ENCODE measurements at regions not wholly inside any gene's neighbourhood (a gene's known extent, or its start where the extent isn't known, plus 50 kb on each side); places are given as distances from the start of the nearest gene placed in this dataset.

GRCh38 chr6:155962276-155962675, 506.6 kb upstream of the NOX3 start:
- intact Hi-C loops (cut with micrococcal nuclease), result no loop called here

GRCh38 chr6:155959898-155960495, 504.4 kb upstream of the NOX3 start:
- intact Hi-C loops (cut with micrococcal nuclease), result no loop called here

DNA sequence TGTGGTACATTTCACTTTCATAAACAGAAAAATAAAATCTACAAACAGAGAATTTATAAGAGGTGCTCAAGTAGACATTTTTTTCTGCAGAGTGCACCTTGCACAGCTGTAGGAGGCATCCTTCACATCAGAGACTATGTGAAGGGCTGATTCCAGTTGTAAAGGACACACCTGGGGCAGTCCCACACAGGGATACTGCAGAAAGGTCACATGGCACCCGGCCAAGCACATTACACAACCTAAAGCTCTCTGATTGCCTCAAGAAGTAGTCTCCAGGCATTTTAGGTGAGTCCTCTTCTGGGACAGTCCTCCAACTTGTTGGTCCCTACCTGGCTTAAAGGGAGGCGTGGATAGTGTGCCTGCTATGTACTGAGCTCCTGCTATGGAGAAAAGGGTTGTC, 502.9 kb upstream of the NOX3 start:
- intact Hi-C loops (cut with micrococcal nuclease), result no loop called here

DNA sequence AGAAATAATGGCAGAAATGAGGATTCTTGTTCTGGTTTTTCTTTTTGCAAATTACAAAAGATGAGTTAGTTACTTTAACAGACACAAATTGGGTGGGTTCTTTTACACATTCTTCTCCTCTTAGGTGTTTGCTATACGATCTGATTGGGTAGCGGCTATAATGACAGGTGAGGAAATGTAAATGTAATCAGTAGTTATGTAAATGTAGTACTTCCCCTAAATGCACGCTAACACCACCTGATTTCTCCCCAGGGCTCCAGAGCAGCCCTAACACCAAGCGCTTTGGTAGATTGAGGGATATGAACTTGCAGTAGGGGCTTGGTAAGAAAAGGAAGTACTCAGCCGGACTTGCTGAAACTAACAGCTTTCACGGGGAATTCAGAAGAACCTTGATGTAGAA, 499.4 kb upstream of the NOX3 start:
- intact Hi-C loops (cut with micrococcal nuclease), result no loop called here

DNA sequence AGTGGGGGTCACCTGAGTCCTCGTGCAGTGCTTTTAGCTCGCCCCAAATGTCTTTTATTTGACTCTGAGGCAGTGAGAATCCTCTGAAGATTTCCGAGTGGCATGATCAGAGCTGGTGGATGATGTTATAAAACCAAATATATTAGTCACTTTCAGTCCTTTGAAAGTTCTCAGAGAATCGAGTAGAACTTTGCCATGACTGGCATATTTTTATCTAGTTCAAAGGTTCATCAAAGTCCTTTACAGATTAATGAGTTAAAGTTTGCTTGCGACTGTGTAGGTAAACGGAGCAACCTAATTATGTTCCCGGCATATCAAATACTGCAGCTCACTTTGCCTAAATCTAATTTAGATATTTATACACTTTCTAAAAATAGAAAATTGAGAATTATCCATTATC, 498.5 kb upstream of the NOX3 start:
- intact Hi-C loops (cut with micrococcal nuclease), result no loop called here

- intact Hi-C loops (cut with micrococcal nuclease), result no loop called here
Observed at GRCh38 chr6:155949256-155949655, 493.6 kb upstream of the NOX3 start.

GRCh38 chr6:155946860-155947259, 491.2 kb upstream of the NOX3 start:
- intact Hi-C loops (cut with micrococcal nuclease), result no loop called here

DNA sequence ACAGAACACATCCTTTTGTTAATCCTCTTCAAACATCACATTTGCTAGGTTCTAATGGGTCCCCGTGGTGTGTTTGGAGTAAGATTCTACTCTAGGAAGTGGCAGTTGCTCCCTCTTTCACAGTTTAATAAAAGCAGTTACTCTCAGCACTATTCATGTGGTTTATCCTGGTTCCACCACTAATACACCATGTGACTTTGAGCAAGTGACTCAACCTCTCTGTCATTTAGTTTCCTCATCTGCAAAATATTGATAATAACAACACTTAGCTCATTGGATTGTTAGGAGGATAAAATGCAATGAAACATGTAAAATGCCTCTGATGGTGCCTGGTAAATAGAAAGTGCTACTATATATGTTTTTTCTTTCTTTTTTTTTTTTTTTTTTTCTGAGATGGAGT, 488.0 kb upstream of the NOX3 start:
- intact Hi-C loops (cut with micrococcal nuclease), result no loop called here

DNA sequence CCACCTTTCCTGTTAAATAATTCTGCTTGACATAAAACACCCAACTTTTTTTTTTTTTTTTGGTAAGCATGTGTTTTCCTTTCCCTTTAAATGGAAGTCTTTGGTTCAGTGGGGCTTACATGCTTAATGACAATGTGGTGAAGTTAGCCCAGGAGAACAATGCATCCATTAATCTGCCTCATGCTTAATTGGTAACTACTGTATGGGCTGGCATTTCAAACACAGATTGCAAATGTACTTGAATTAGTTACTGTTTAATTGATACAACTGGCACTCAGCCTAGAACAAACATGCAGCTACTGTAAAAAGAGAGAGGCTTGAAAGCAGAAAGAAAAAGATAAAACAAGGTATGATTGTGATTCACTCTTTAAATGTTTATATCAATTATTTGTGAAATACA, 483.6 kb upstream of the NOX3 start:
- intact Hi-C loops (cut with micrococcal nuclease), result no loop called here

GRCh38 chr6:155936551-155936950, 480.9 kb upstream of the NOX3 start:
- intact Hi-C loops (cut with micrococcal nuclease), result no loop called here

- intact Hi-C loops (cut with micrococcal nuclease), result no loop called here
Observed at GRCh38 chr6:155936127-155936526, 480.5 kb upstream of the NOX3 start.

- intact Hi-C loops (cut with micrococcal nuclease), result no loop called here
Observed at GRCh38 chr6:155916846-155917624, 461.4 kb upstream of the NOX3 start.

GRCh38 chr6:155915651-155916050, 460.0 kb upstream of the NOX3 start:
- intact Hi-C loops (cut with micrococcal nuclease), result no loop called here

- intact Hi-C loops (cut with micrococcal nuclease), result no loop called here
Observed at GRCh38 chr6:155913816-155914215, 458.2 kb upstream of the NOX3 start.

DNA sequence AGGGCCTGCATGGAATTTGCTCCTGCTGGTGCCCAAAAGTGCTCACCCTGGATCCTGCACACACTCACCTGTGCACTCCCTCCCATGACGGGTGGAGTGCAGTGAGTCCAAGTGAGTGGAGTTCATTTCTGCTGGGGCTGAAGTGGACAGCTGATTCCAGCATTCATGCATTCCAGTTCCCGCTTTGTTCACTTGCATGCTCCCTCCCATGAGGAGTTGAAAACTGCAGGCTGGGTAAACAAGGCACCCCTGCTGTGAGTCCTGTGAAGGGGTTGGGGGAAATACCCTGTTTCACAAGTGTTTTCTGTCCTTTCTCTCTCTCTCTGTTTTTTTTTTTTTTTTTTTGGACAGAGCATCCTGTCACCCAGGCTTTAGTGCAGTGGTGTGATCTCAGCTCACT, 454.1 kb upstream of the NOX3 start:
- intact Hi-C loops (cut with micrococcal nuclease), result no loop called here

DNA sequence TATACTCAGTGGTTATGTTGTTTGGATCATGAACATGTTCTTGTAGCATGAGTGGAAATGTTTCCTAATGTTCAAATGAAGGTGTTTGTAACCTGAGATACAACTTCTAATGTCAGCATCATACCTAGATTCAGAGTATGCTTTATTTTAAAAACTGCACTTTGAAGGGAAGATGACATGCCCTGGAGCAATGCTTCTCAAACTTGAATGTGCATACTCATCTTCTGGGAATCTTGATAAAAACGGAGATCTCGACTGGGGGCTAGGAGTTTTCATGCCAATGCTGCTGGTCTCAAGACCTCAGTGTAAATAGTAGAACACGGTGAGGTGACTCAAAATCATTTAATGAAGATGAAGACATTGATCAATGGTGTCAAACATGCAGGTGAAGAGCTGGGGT, 440.0 kb upstream of the NOX3 start:
- intact Hi-C loops (cut with micrococcal nuclease), result no loop called here

GRCh38 chr6:155894758-155895157, 439.1 kb upstream of the NOX3 start:
- intact Hi-C loops (cut with micrococcal nuclease), result no loop called here

DNA sequence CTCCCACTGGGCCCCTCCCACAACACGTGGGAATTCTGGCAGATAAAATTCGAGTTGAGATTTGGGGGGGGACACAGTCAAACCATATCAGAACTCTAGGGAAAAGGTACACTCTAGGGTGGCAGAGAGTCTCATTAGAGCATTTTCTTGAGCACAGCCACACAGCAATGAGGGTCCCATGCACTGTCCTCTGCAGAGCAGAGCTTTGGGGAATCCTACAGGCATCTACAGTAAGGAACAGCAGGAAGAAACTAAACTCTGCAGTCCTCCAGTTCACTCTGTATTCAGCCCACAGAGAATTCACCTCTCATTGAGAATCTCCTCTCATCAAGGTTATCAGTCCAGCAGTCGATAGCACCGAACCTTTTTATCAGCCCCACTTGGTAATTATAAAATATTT, 438.6 kb upstream of the NOX3 start:
- intact Hi-C loops (cut with micrococcal nuclease), result no loop called here

- intact Hi-C loops (cut with micrococcal nuclease), result no loop called here
Observed at GRCh38 chr6:155890409-155890808, 434.8 kb upstream of the NOX3 start.

DNA sequence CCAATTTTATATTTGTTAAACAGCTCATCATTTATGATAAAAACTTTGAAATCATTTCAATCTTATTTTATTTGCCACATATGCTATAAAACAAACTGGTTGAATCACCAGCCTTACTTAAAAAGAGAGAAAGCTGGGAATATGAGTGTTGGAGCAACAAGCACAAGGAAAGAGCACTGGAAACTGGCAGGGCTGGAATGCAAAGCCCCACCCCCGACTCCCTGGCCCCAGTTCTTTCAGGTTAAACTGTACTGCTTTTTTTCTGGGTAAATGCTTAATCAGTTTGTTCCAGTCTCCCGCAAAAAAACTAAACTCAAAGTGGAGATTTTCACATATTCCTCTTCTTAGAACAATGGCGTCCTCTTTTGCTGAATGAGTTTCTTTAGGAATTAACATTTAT, 433.8 kb upstream of the NOX3 start:
- intact Hi-C loops (cut with micrococcal nuclease), result no loop called here

DNA sequence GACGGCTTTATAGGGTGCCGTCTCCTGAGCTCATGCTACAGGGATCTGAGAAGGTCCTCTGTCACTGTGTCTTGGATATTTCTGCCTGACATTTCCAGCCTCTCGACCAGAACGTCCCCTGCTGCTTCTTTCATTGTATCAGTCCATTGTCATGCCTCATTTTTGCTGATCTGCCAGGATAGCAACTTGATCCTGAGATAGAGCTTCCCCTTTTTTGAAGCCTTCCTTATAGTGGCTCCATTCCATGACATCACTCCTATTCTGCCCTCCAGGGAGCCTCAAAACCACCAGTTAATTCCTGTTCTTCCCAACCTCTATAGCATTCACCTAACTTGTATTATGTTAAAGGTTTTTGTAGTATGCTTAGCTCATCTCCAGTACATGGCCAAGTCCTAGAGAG, 431.8 kb upstream of the NOX3 start:
- intact Hi-C loops (cut with micrococcal nuclease), result no loop called here

GRCh38 chr6:155883741-155884140, 428.1 kb upstream of the NOX3 start:
- intact Hi-C loops (cut with micrococcal nuclease), result no loop called here

DNA sequence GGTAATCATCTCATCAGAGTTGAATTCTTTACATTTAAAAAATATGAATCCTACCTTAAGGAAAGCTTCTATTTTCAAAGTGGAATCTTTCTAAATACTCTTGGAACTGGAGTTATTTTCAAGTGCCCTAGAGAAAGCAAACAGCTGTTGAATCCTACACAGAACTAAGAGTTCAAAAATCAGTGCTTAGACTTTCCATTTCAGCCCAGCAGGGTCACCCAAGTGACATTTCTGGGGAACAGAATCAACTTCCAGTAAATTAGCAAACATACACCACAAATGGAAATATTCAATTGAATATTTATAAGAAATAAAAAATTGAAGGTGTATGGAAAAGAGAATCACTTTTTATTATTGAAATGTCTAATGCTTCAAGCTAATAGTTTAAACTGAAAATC, 427.7 kb upstream of the NOX3 start:
- intact Hi-C loops (cut with micrococcal nuclease), result no loop called here

Measured in T-helper 2 cell treated with Interferon-gamma antibody and Interleukin-4, amounts not matched to agents 100 ng/mL and 5 ng/mL, for 36 hours (primary cell).